SU-DHL-6 (cell line): ENCODE measurements at regions not wholly inside any gene's neighbourhood (a gene's known extent, or its start where the extent isn't known, plus 50 kb on each side); places are given as distances from the start of the nearest gene placed in this dataset.

Experiments used
- H2AFZ ChIP-seq: fragments of 200-600 bp; sonication (generic); 2 replicates; pipeline ENCODE4 v1.6.1; 2014; ENCODE audit warnings: low read depth, mild to moderate bottlenecking, moderate library complexity, mixed read lengths, antibody characterized with exemption, low read length; ENCODE audit not compliant: severe bottlenecking
- H3F3A ChIP-seq: fragments of 200-600 bp; shearing (Covaris generic); 2 replicates; pipeline ENCODE4 v1.6.0; 2016; ENCODE audit warnings: antibody characterized with exemption, mild to moderate bottlenecking; ENCODE audit not compliant: insufficient read depth
- H3K27ac ChIP-seq: fragments of 200-600 bp; sonication (generic); 2 replicates; pipeline ENCODE4 v1.5.1; 2016; ENCODE audit warnings: low read depth, mild to moderate bottlenecking, low read length, moderate library complexity, mixed read lengths
- H3K27me3 ChIP-seq: fragments of 200-600 bp; sonication (generic), shearing (Covaris generic); 2 replicates; pipeline ENCODE4 v1.6.0; 2014; ENCODE audit warnings: mild to moderate bottlenecking, low read length
- H3K36me3 ChIP-seq: fragments of 200-600 bp; sonication (generic); 2 replicates; pipeline ENCODE4 v1.6.1; 2014; ENCODE audit warnings: mild to moderate bottlenecking, low read length, mixed read lengths
- H3K4me2 ChIP-seq: fragments of 300-600, 200-600 bp; shearing (Covaris generic), sonication (generic); 2 replicates; pipeline ENCODE4 v1.6.0; 2014; ENCODE audit warnings: low read length, low read depth, mild to moderate bottlenecking; ENCODE audit not compliant: poor library complexity, severe bottlenecking
- H3K4me3 ChIP-seq: fragments of 200-600 bp; sonication (generic); 2 replicates; pipeline ENCODE4 v1.5.1; 2014; ENCODE audit warnings: antibody characterized with exemption, low read length, mild to moderate bottlenecking, mixed read lengths; ENCODE audit not compliant: insufficient read depth, poor library complexity, severe bottlenecking
- H3K79me2 ChIP-seq: fragments of 200-600 bp; sonication (generic); 2 replicates; pipeline ENCODE4 v1.6.1; 2014; ENCODE audit warnings: mild to moderate bottlenecking, low read length, moderate library complexity; ENCODE audit not compliant: insufficient read depth
- H3K9ac ChIP-seq: fragments of 200-600 bp; sonication (generic); 2 replicates; pipeline ENCODE4 v1.7.0; 2014; ENCODE audit warnings: mild to moderate bottlenecking, low read length
- H3K9me2 ChIP-seq: fragments of 200-600 bp; sonication (generic); replicated peaks from 2 replicates; pipeline ENCODE4 v1.6.1; 2014; ENCODE audit warnings: low read length; ENCODE audit not compliant: insufficient read depth
- H3K9me3 ChIP-seq: fragments of 200-600 bp; sonication (generic); 2 replicates; pipeline ENCODE4 v1.6.1; 2014; ENCODE audit warnings: low read length, mixed read lengths; ENCODE audit not compliant: insufficient read depth
- H4K20me1 ChIP-seq: fragments of 200-600 bp; sonication (generic); 2 replicates; pipeline ENCODE4 v1.6.1; 2014; ENCODE audit warnings: low read depth, mild to moderate bottlenecking, antibody characterized with exemption, low read length, moderate library complexity, mixed read lengths
- EZH2phosphoT487 ChIP-seq: fragments of 200-600 bp; sonication (generic), shearing (Covaris generic); conservative IDR thresholded peaks from 2 replicates; pipeline ENCODE4 v1.6.1; 2018; ENCODE audit warnings: mild to moderate bottlenecking, antibody characterized with exemption, low read length, moderate library complexity, mixed read lengths
- TF ChIP-seq, protein P1 (sequence below): fragments of 200-600 bp; sonication (generic); IDR thresholded peaks from one replicate; pipeline ENCODE4 v1.5.1; 2017; ENCODE audit warnings: antibody characterized with exemption, mild to moderate bottlenecking, low read length, moderate library complexity; ENCODE audit not compliant: insufficient read depth, poor library complexity, severe bottlenecking

GRCh38 chr4:173827707-173828106, 297.7 kb upstream of the HAND2 start:
- Histone ChIP-seq H4K20me1 (no peaks in the 10 kb centered on the region), H3K27ac (no peak overlapping the region), H3K9me3 (no peaks in the 10 kb centered on the region), H2AFZ (no peak overlapping the region), H3K79me2 (no peaks in the 10 kb centered on the region), H3K9me2 (no peaks in the 10 kb centered on the region), H3K9ac (no peak overlapping the region), H3F3A (no peaks in the 10 kb centered on the region), H3K27me3 (no peaks in the 10 kb centered on the region), H3K4me2 (no peak overlapping the region), H3K36me3 (no peaks in the 10 kb centered on the region), H3K4me3 (no peak overlapping the region)
- no peak for TF ChIP-seq EZH2phosphoT487
- TF ChIP-seq, protein P1, sequence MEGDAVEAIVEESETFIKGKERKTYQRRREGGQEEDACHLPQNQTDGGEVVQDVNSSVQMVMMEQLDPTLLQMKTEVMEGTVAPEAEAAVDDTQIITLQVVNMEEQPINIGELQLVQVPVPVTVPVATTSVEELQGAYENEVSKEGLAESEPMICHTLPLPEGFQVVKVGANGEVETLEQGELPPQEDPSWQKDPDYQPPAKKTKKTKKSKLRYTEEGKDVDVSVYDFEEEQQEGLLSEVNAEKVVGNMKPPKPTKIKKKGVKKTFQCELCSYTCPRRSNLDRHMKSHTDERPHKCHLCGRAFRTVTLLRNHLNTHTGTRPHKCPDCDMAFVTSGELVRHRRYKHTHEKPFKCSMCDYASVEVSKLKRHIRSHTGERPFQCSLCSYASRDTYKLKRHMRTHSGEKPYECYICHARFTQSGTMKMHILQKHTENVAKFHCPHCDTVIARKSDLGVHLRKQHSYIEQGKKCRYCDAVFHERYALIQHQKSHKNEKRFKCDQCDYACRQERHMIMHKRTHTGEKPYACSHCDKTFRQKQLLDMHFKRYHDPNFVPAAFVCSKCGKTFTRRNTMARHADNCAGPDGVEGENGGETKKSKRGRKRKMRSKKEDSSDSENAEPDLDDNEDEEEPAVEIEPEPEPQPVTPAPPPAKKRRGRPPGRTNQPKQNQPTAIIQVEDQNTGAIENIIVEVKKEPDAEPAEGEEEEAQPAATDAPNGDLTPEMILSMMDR: no peak

- Histone ChIP-seq H3K9me2 (no peaks in the 10 kb centered on the region), H3K4me2 (no peak overlapping the region)
These were observed 291.8 kb upstream of the HAND2 start for GRCh38 chr4:173821876-173822275.

DNA sequence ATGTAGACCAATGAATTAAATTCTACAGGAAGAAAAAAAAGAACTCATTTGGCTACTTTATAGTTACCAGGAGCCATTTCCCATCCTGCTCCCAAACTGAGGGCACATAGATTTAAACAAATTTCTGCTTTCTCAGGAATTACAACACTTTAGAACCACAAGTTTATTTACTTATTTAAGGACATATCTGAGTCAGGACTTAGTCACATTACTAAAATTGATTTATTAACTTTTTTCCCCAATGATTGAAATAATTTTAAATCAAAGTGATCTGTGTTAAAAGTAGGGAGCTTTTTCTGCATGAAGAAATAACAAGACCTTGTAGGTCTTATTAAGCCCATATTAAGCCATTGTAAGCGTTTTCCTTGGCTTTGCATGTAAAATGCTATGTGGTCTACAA, 291.0 kb upstream of the HAND2 start:
- Histone ChIP-seq H3K79me2 (no peaks in the 10 kb centered on the region), H3K9ac (no peak overlapping the region)
- no peak for TF ChIP-seq EZH2phosphoT487
- TF ChIP-seq, protein P1: no peak

More at GRCh38 chr4:173821876-173822275, 291.8 kb upstream of the HAND2 start:
- Histone ChIP-seq H3K27me3 (no peaks in the 10 kb centered on the region), H3K4me3 (no peak overlapping the region), H3K9ac (no peak overlapping the region), H3K36me3 (no peaks in the 10 kb centered on the region), H4K20me1 (no peaks in the 10 kb centered on the region), H3K79me2 (no peaks in the 10 kb centered on the region), H3K27ac (no peak overlapping the region), H3K9me3 (no peaks in the 10 kb centered on the region), H3F3A (no peaks in the 10 kb centered on the region), H2AFZ (no peak overlapping the region)
- no peak for TF ChIP-seq EZH2phosphoT487
- TF ChIP-seq, protein P1: no peak

GRCh38 chr4:173807347-173807746, 277.3 kb upstream of the HAND2 start:
- Histone ChIP-seq H3K4me2 (no peak overlapping the region), H2AFZ (no peak overlapping the region), H4K20me1 (no peaks in the 10 kb centered on the region), H3K9me3 (no peaks in the 10 kb centered on the region), H3K27me3 (no peaks in the 10 kb centered on the region), H3K9me2 (no peaks in the 10 kb centered on the region), H3K9ac (no peak overlapping the region), H3F3A (no peaks in the 10 kb centered on the region), H3K36me3 (no peaks in the 10 kb centered on the region), H3K27ac (no peak overlapping the region), H3K4me3 (no peak overlapping the region), H3K79me2 (no peaks in the 10 kb centered on the region)
- TF ChIP-seq, protein P1: no peak
- TF ChIP-seq EZH2phosphoT487: no peak

More for the DNA sequence above, 291.0 kb upstream of the HAND2 start:
- Histone ChIP-seq H2AFZ (no peak overlapping the region), H3K4me3 (no peak overlapping the region), H3K27ac (no peak overlapping the region), H3K36me3 (no peaks in the 10 kb centered on the region), H3K9me2 (no peaks in the 10 kb centered on the region), H3K4me2 (no peak overlapping the region), H4K20me1 (no peaks in the 10 kb centered on the region), H3F3A (no peaks in the 10 kb centered on the region), H3K27me3 (no peaks in the 10 kb centered on the region), H3K9me3 (no peaks in the 10 kb centered on the region)
